Keratinocyte (primary cell): ENCODE measurements at regions not wholly inside any gene's neighbourhood (a gene's known extent, or its start where the extent isn't known, plus 50 kb on each side); places are given as distances from the start of the nearest gene placed in this dataset.
A peak's percentile ranks its signal among the peaks of the same experiment; 100 is the strongest.

ENCODE experiments used
- DNase-seq: peaks from one replicate; pipeline ENCODE4 v3.0.0-alpha.2; 2011; ENCODE audit warnings: low read depth, missing footprints, low spot score
- FAIRE-seq: peaks from 2 replicates; lab custom pipeline; 2011; peaks lifted over from hg19 to GRCh38; lab: Jason Lieb, UNC
- H2AFZ ChIP-seq: 2 replicates; pipeline ENCODE4 v1.6.0; 2012; ENCODE audit warnings: low read length, control low read depth, inconsistent platforms; ENCODE audit not compliant: control insufficient read depth
- H3K27ac ChIP-seq: 2 replicates; pipeline ENCODE4 v1.5.1; 2011; ENCODE audit warnings: low read length; ENCODE audit not compliant: control insufficient read depth, insufficient read depth
- H3K27me3 ChIP-seq: 3 replicates; pipeline ENCODE4 v1.6.0; 2011; ENCODE audit warnings: low read length; ENCODE audit not compliant: control insufficient read depth, insufficient read depth; ENCODE audit errors: extremely low read depth
- H3K36me3 ChIP-seq, 2 experiments: 2 replicates in 1 of 2; 3 replicates in 1 of 2; pipeline ENCODE4 v1.5.1; 2011; ENCODE audit warnings: low read length in 2 of 2, mild to moderate bottlenecking in 1 of 2; ENCODE audit not compliant: control insufficient read depth in 2 of 2, insufficient read depth in 2 of 2; ENCODE audit errors: extremely low read depth in 1 of 2
- H3K4me1 ChIP-seq: 3 replicates; pipeline ENCODE4 v1.5.1; 2011; ENCODE audit warnings: low read length; ENCODE audit not compliant: control insufficient read depth, insufficient read depth; ENCODE audit errors: extremely low read depth
- H3K4me2 ChIP-seq: 3 replicates; pipeline ENCODE4 v1.6.0; 2011; ENCODE audit warnings: low read depth, low read length; ENCODE audit not compliant: control insufficient read depth, insufficient read depth; ENCODE audit errors: extremely low read depth
- H3K4me3 ChIP-seq, 3 experiments: fragments of 200-600 bp in 1 of 3; sonication (generic) in 1 of 3; 2 replicates in 2 of 3; 3 replicates in 1 of 3; pipeline ENCODE4 v1.5.1; 2011 to 2016; ENCODE audit warnings: low read length in 3 of 3, mild to moderate bottlenecking in 3 of 3, control low read depth in 2 of 3, inconsistent platforms in 1 of 3, low read depth in 1 of 3, mixed read lengths in 1 of 3, mixed run types in 1 of 3, moderate library complexity in 1 of 3; ENCODE audit not compliant: control insufficient read depth in 2 of 3, insufficient read depth in 2 of 3; ENCODE audit errors: extremely low read depth in 1 of 3
- H3K79me2 ChIP-seq: 2 replicates; pipeline ENCODE4 v1.6.0; 2012; ENCODE audit warnings: low read length; ENCODE audit not compliant: control insufficient read depth, insufficient read depth
- H3K9ac ChIP-seq: 3 replicates; pipeline ENCODE4 v1.6.0; 2011; ENCODE audit warnings: low read length; ENCODE audit not compliant: control insufficient read depth, insufficient read depth; ENCODE audit errors: extremely low read depth
- H3K9me1 ChIP-seq: 3 replicates; pipeline ENCODE4 v1.6.0; 2011; ENCODE audit warnings: low read length; ENCODE audit not compliant: control insufficient read depth, insufficient read depth; ENCODE audit errors: extremely low read depth
- H3K9me3 ChIP-seq: 2 replicates; pipeline ENCODE4 v1.5.1; 2012; ENCODE audit warnings: low read depth, low read length; ENCODE audit not compliant: control insufficient read depth
- H4K20me1 ChIP-seq: 3 replicates; pipeline ENCODE4 v1.6.0; 2011; ENCODE audit warnings: low read length; ENCODE audit not compliant: control insufficient read depth, insufficient read depth; ENCODE audit errors: extremely low read depth
- CTCF ChIP-seq, 3 experiments: IDR thresholded peaks in 1 of 3; conservative IDR thresholded peaks in 1 of 3; optimal IDR thresholded peaks in 1 of 3; 2 replicates in 2 of 3; 3 replicates in 1 of 3; pipeline versions ENCODE3 to v1.5.1; 2011; ENCODE audit warnings: low read length in 3 of 3, mild to moderate bottlenecking in 3 of 3, moderate library complexity in 2 of 3, control low read depth in 1 of 3, inconsistent platforms in 1 of 3; ENCODE audit not compliant: insufficient read depth in 2 of 3; ENCODE audit errors: extremely low read depth in 1 of 3
- EZH2 ChIP-seq: IDR thresholded peaks from one replicate; pipeline ENCODE4 v1.6.1; 2012; ENCODE audit warnings: inconsistent platforms, mild to moderate bottlenecking, low read length, moderate library complexity
- dilution Hi-C: fragments of 300-500 bp; cut with MboI; formaldehyde crosslinking; loops from one replicate; pipeline ENCODE4 v1.7.0; 2020; ENCODE audit warnings: low sequenced_read_pairs; ENCODE audit not compliant: extremely low pct_ligation_motif_present

DNA sequence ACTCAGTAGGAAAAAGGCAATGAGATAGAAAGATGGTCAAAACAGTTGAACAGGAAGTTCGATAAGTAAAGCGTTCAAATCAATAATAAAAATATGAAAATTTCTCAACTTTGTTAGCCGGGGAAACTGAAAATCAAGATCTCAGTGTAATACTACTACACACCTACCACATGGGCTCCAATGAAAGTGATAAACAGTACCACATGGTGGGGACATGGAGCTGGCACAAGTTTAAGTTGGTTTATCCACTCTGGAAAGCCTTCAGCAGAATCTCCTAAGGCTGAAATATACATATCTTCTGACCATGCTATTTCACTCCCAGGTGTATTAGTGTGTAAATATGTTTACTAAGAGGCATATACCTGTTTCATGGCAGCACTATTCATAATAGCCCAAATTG, 126.8 kb downstream of the NXNL2 start:
- Histone ChIP-seq H3K9me1 (no peaks in the 10 kb centered on the region), H3K27ac (no peak overlapping the region), H3K4me1 (peaks cover 8% of the 10 kb centered on the region), H3K36me3 (no peaks in the 10 kb centered on the region), H3K79me2 (no peaks in the 10 kb centered on the region), H2AFZ (no peak overlapping the region), H4K20me1 (no peaks in the 10 kb centered on the region), H3K9me3 (no peaks in the 10 kb centered on the region), H3K4me3 (no peak overlapping the region), H3K27me3 (no peaks in the 10 kb centered on the region), H3K9ac (no peak overlapping the region), H3K4me2 (no peak overlapping the region)
- FAIRE-seq = no peak
- DNase-seq = no peak
- peak in 1 of 3 experiments; percentile 33 for TF ChIP-seq CTCF (optimal IDR thresholded peaks at IDR 0.05 in 1 of 3, IDR thresholded peaks at IDR 0.05 in 1 of 3, conservative IDR thresholded peaks at IDR 0.05 in 1 of 3; ENCODE audit: extremely low read depth in 1 of 3, insufficient read depth in 2 of 3, low read length in 3 of 3)
- no peak for TF ChIP-seq EZH2
- dilution Hi-C loops = no loop called here

- no peaks in the 10 kb centered on the region for H3K79me2 ChIP-seq
- H3K4me1 ChIP-seq = peaks cover 2% of the 10 kb centered on the region
- H3K4me2 ChIP-seq = no peak overlapping the region
- no peak for DNase-seq
- H3K36me3 ChIP-seq = no peaks in the 10 kb centered on the region
- no peak overlapping the region for H3K4me3 ChIP-seq
- no peak overlapping the region for H3K9ac ChIP-seq
- H3K27me3 ChIP-seq = no peaks in the 10 kb centered on the region
- no peaks in the 10 kb centered on the region for H4K20me1 ChIP-seq
- dilution Hi-C loops = no loop called here
- H3K9me3 ChIP-seq = no peaks in the 10 kb centered on the region
- no peak overlapping the region for H2AFZ ChIP-seq
- FAIRE-seq = no peak
- H3K27ac ChIP-seq = no peak overlapping the region
- TF ChIP-seq CTCF (optimal IDR thresholded peaks at IDR 0.05 in 1 of 3, IDR thresholded peaks at IDR 0.05 in 1 of 3, conservative IDR thresholded peaks at IDR 0.05 in 1 of 3; ENCODE audit: extremely low read depth in 1 of 3, insufficient read depth in 2 of 3, low read length in 3 of 3) (no peak), EZH2 (no peak)
- H3K9me1 ChIP-seq = no peaks in the 10 kb centered on the region
Observed at GRCh38 chr9:88663771-88664419, 128.9 kb downstream of the NXNL2 start.
